WERI-Rb-1 (cell line): ENCODE measurements at regions not wholly inside any gene's neighbourhood (a gene's known extent, or its start where the extent isn't known, plus 50 kb on each side); places are given as distances from the start of the nearest gene placed in this dataset.
"Not testable (repeated sequence)": the region's sequence is repeated elsewhere in the genome, so short reads cannot be mapped to it uniquely, and the experiment has no call there.

ENCODE experiments used
- DNase-seq: peaks from one replicate; pipeline ENCODE4 v3.0.0-alpha.2; 2020
- H3K27ac ChIP-seq: fragments of 250-450 bp; sonication (Bioruptor Pico); 2 replicates; pipeline ENCODE4 v1.5.1; 2020; ENCODE audit warnings: mild to moderate bottlenecking, moderate library complexity
- H3K27me3 ChIP-seq: fragments of 250-450 bp; sonication (Bioruptor Pico); 2 replicates; pipeline ENCODE4 v1.5.1; 2021; ENCODE audit warnings: mild to moderate bottlenecking, low read depth, moderate library complexity; ENCODE audit not compliant: insufficient read depth, severe bottlenecking
- H3K36me3 ChIP-seq: fragments of 250-450 bp; sonication (Bioruptor Pico); 2 replicates; pipeline ENCODE4 v1.5.1; 2020; ENCODE audit warnings: mild to moderate bottlenecking, moderate library complexity
- H3K4me3 ChIP-seq: 2 replicates; pipeline ENCODE4 v1.5.1; 2011; ENCODE audit warnings: low read depth, mild to moderate bottlenecking, control low read depth, low read length
- H3K9me3 ChIP-seq: fragments of 250-450 bp; sonication (Bioruptor Pico); 2 replicates; pipeline ENCODE4 v1.5.1; 2021; ENCODE audit warnings: mild to moderate bottlenecking, moderate library complexity; ENCODE audit not compliant: severe bottlenecking
- TF ChIP-seq, protein P1 (sequence below): IDR thresholded peaks from 2 replicates; pipeline ENCODE4 v1.5.1; 2011; ENCODE audit warnings: low read depth, mild to moderate bottlenecking, control low read depth, inconsistent platforms, low read length

- TF ChIP-seq, protein P1, sequence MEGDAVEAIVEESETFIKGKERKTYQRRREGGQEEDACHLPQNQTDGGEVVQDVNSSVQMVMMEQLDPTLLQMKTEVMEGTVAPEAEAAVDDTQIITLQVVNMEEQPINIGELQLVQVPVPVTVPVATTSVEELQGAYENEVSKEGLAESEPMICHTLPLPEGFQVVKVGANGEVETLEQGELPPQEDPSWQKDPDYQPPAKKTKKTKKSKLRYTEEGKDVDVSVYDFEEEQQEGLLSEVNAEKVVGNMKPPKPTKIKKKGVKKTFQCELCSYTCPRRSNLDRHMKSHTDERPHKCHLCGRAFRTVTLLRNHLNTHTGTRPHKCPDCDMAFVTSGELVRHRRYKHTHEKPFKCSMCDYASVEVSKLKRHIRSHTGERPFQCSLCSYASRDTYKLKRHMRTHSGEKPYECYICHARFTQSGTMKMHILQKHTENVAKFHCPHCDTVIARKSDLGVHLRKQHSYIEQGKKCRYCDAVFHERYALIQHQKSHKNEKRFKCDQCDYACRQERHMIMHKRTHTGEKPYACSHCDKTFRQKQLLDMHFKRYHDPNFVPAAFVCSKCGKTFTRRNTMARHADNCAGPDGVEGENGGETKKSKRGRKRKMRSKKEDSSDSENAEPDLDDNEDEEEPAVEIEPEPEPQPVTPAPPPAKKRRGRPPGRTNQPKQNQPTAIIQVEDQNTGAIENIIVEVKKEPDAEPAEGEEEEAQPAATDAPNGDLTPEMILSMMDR = no peak
- DNase-seq = no peak
These were observed 228.9 kb upstream of the ADGRL4 start for GRCh38 chr1:79235301-79236002.

GRCh38 chr1:79232818-79233217 lies 226.3 kb upstream of the ADGRL4 start:
- Histone ChIP-seq H3K9me3 (no peaks in the 10 kb centered on the region), H3K4me3 (no peak overlapping the region), H3K27me3 (no peaks in the 10 kb centered on the region), H3K36me3 (no peaks in the 10 kb centered on the region), H3K27ac (no peak overlapping the region)
- TF ChIP-seq, protein P1 = no peak
- DNase-seq = no peak

More at GRCh38 chr1:79235301-79236002, 228.9 kb upstream of the ADGRL4 start:
- Histone ChIP-seq H3K36me3 (no peaks in the 10 kb centered on the region), H3K27ac (no peak overlapping the region), H3K9me3 (peaks cover 5% of the 10 kb centered on the region), H3K27me3 (no peaks in the 10 kb centered on the region), H3K4me3 (no peak overlapping the region)

GRCh38 chr1:79230751-79231150 lies 224.2 kb upstream of the ADGRL4 start:
- H3K4me3 ChIP-seq, H3K27me3 ChIP-seq, H3K36me3 ChIP-seq, H3K27ac ChIP-seq, H3K9me3 ChIP-seq, DNase-seq: not testable (repeated sequence)

GRCh38 chr1:79226963-79227362 lies 220.4 kb upstream of the ADGRL4 start:
- Histone ChIP-seq H3K36me3 (no peaks in the 10 kb centered on the region), H3K9me3 (no peaks in the 10 kb centered on the region), H3K27me3 (no peaks in the 10 kb centered on the region), H3K27ac (no peak overlapping the region), H3K4me3 (no peak overlapping the region)
- no peak for DNase-seq
- TF ChIP-seq, protein P1 = no peak

- Histone ChIP-seq H3K9me3 (peaks cover 6% of the 10 kb centered on the region), H3K36me3 (no peaks in the 10 kb centered on the region), H3K4me3 (no peak overlapping the region), H3K27me3 (no peaks in the 10 kb centered on the region), H3K27ac (no peak overlapping the region)
- TF ChIP-seq, protein P1 = no peak
- no peak for DNase-seq
These were observed 218.0 kb upstream of the ADGRL4 start for GRCh38 chr1:79224537-79224936.

DNA sequence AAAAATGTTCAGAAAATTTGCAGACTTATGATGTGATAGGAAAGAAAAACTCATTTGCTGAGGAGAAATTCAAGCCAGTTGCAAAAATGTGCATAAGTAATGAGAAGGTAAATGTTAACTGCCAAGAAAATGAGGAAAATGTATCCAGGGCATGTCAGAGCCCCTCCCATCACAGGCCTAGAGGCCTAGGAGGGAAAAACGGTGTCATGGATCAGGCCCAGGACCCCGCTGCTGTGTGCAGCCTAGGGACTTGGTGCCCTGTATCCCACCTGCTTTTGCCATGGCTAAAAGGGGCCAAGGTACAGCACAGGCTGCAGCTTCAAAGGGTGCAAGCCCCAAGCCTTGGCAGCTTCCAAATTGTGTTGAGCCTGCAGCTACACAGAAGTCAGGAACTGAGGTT lies 214.0 kb upstream of the ADGRL4 start:
- TF ChIP-seq, protein P1 = no peak
- Histone ChIP-seq H3K4me3 (no peak overlapping the region), H3K9me3 (peaks cover 6% of the 10 kb centered on the region), H3K27me3 (no peaks in the 10 kb centered on the region), H3K27ac (no peak overlapping the region), H3K36me3 (no peaks in the 10 kb centered on the region)
- DNase-seq = no peak
